ENCODE measurements at regions not wholly inside any gene's neighbourhood (a gene's known extent, or its start where the extent isn't known, plus 50 kb on each side); places are given as distances from the start of the nearest gene placed in this dataset.

DNA sequence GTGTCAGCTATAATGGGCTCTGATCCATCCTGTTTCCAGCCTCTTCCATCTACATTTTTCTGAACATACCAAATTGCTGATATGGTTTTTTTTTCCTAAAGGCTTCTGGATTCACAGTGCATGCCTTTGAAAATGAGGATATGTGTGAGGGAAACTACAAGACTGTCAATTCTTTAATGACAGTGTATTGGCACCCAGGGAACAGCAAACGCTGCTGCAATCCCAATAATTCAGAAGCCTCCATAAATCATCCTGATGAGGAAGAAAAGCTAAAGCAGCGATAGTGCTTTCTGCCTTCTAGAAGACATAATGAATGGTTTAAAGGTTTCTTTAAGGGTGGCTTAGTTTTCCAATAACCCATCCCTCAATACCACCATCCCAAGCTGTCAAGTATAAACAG, 304.5 kb upstream of the PKDCC start:
- TF ChIP-seq POLR2A (IDR thresholded peaks at IDR 0.05): no peak
- TF ChIP-seq, protein P1, sequence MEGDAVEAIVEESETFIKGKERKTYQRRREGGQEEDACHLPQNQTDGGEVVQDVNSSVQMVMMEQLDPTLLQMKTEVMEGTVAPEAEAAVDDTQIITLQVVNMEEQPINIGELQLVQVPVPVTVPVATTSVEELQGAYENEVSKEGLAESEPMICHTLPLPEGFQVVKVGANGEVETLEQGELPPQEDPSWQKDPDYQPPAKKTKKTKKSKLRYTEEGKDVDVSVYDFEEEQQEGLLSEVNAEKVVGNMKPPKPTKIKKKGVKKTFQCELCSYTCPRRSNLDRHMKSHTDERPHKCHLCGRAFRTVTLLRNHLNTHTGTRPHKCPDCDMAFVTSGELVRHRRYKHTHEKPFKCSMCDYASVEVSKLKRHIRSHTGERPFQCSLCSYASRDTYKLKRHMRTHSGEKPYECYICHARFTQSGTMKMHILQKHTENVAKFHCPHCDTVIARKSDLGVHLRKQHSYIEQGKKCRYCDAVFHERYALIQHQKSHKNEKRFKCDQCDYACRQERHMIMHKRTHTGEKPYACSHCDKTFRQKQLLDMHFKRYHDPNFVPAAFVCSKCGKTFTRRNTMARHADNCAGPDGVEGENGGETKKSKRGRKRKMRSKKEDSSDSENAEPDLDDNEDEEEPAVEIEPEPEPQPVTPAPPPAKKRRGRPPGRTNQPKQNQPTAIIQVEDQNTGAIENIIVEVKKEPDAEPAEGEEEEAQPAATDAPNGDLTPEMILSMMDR (IDR thresholded peaks at IDR 0.05): no peak
